ENCODE measurements at regions not wholly inside any gene's neighbourhood (a gene's known extent, or its start where the extent isn't known, plus 50 kb on each side); places are given as distances from the start of the nearest gene placed in this dataset.
"Not testable (repeated sequence)": the region's sequence is repeated elsewhere in the genome, so short reads cannot be mapped to it uniquely, and the experiment has no call there.

DNA sequence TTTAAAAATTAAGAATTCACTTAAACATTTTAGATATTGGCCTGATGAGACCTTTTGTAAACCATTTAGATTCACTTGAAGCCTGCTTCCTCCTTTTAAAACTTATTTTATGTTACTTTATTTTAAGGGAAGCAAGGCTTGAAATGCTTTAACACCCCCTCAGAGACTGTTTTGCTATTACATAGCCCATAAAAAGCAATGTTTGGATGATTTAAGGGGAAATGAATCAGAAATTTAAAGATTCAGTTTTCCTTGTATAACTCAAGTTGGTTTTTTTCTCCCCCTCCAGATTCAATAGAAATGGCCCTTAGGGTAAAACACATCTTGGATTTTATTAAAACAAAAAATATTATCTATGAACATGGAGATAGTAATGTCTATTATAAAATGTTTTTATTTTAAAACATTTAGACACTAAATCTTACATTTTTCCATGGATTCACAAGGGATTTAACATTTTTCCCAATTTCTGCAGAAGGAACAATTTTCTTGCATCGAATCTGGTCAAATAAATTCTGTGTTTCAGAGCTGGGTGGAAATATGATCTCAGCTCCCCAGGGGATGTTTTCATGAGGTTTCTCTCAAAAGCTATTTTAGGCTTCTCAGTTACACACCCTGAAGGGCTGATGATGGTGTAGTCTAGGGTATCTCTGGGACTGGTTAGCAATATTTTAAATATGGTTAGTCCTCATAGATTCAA lies 69.3 kb upstream of the WARS2 start:
- WGBS, 5 donors, result 61 to 97% (median 90%) methylated on average over 1 of the region's 1 CpG
- Histone ChIP-seq H3K36me3 (peaks cover 0 to 7% (median 0%) of the 10 kb centered on the region in 4 donors), H3K4me1 (no peaks in the 10 kb centered on the region), H3K27ac (no peak overlapping the region), H3K4me3 (no peak overlapping the region), H3K9me3 (no peaks in the 10 kb centered on the region), H3K27me3 (no peaks in the 10 kb centered on the region)
- peak in 1 of 2 donors; percentile 16 for DNase-seq
- TF ChIP-seq, protein P1, sequence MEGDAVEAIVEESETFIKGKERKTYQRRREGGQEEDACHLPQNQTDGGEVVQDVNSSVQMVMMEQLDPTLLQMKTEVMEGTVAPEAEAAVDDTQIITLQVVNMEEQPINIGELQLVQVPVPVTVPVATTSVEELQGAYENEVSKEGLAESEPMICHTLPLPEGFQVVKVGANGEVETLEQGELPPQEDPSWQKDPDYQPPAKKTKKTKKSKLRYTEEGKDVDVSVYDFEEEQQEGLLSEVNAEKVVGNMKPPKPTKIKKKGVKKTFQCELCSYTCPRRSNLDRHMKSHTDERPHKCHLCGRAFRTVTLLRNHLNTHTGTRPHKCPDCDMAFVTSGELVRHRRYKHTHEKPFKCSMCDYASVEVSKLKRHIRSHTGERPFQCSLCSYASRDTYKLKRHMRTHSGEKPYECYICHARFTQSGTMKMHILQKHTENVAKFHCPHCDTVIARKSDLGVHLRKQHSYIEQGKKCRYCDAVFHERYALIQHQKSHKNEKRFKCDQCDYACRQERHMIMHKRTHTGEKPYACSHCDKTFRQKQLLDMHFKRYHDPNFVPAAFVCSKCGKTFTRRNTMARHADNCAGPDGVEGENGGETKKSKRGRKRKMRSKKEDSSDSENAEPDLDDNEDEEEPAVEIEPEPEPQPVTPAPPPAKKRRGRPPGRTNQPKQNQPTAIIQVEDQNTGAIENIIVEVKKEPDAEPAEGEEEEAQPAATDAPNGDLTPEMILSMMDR (IDR thresholded peaks at IDR 0.05), result no peak
- TF ChIP-seq POLR2A (IDR thresholded peaks at IDR 0.05) (no peak), POLR2AphosphoS5 (IDR thresholded peaks at IDR 0.05) (no peak), EP300 (IDR thresholded peaks at IDR 0.05) (no peak)
- intact Hi-C loops (cut with DNase I; ENCODE audit: low total_unique reads), result no loop called here

DNA sequence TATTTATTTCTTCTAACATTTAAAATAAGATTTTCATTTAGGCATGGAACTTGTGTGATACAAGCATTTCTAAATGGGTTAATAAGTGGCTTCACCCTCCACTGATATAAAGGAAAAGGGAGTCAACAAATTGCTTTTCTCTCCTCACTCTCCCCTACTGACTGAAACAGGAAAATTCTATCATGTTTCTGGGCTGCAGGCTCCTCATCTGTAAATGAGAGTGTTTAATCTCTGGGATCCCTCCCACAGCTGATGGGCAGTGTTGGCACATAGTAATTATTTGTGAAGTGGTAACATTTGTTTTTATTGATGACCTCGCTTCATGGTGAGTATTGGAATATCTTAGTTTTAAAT lies 69.8 kb upstream of the WARS2 start:
- no peak overlapping the region for H3K27ac ChIP-seq
- H3K4me1 ChIP-seq, result no peaks in the 10 kb centered on the region
- TF ChIP-seq, protein P1 (IDR thresholded peaks at IDR 0.05), result no peak
- TF ChIP-seq POLR2A (IDR thresholded peaks at IDR 0.05) (no peak), POLR2AphosphoS5 (IDR thresholded peaks at IDR 0.05) (no peak), EP300 (IDR thresholded peaks at IDR 0.05) (no peak)
- intact Hi-C loops (cut with DNase I; ENCODE audit: low total_unique reads), result no loop called here
- no peaks in the 10 kb centered on the region for H3K27me3 ChIP-seq
- peaks cover 0 to 5% (median 0%) of the 10 kb centered on the region in 4 donors for H3K9me3 ChIP-seq
- H3K4me3 ChIP-seq, result no peak overlapping the region
- H3K36me3 ChIP-seq, result peaks cover 0 to 7% (median 0%) of the 10 kb centered on the region in 4 donors
- 90 to 100% (median 97%) methylated on average over 1 of the region's 1 CpG for WGBS, 5 donors
- DNase-seq, result no peak

DNA sequence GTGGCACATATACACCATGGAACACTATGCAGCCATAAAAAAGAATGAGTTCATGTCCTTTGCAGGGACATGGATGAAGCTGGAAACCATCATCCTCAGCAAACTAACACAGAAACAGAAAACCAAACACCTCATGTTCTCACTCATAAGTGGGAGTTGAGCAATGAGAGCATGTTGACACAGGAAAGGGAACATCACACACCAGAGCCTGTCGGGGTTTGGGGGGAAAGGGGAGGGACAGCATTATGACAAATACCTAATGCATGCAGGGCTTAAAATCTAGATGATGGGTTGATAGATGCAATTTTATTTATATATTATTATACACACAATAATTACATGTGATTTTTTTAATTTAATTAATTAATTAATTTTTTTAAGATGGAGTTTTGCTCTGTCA lies 72.8 kb upstream of the WARS2 start:
- H3K27ac ChIP-seq; H3K4me3 ChIP-seq; H3K9me3 ChIP-seq; H3K4me1 ChIP-seq; DNase-seq; intact Hi-C loops (cut with DNase I; ENCODE audit: low total_unique reads); H3K27me3 ChIP-seq: not testable (repeated sequence)
- H3K36me3 ChIP-seq, result peaks cover 0 to 17% (median 3%) of the 10 kb centered on the region in 4 donors
- WGBS, 5 donors, result 80 to 100% (median 91%) methylated on average over 1 of the region's 1 CpG

DNA sequence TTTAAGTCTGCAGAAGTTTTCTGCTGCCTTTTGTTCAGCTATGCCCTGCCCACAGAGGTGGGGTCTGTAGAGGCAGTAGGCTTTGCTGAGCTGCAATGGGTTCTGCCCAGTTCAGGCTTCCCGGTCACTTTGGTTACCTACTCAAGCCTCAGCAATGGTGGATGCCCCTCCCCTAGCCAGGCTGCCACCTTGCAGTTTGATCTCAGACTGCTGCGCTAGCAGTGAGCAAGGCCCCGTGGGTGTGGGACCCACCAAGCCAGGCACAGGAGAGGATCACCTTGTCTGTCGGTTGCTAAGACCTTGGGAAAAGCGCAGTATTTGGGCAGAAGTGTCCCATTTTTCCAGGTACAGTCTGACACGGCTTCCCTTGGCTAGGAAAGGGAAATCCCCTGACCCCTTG lies 74.5 kb upstream of the WARS2 start:
- H3K27ac ChIP-seq; H3K4me3 ChIP-seq; H3K4me1 ChIP-seq; H3K27me3 ChIP-seq; DNase-seq; intact Hi-C loops (cut with DNase I; ENCODE audit: low total_unique reads); H3K9me3 ChIP-seq: not testable (repeated sequence)
- 92 to 97% (median 97%) methylated on average over 6 of the region's 6 CpGs for WGBS, 5 donors
- H3K36me3 ChIP-seq, result peaks cover 0 to 23% (median 3%) of the 10 kb centered on the region in 4 donors

DNA sequence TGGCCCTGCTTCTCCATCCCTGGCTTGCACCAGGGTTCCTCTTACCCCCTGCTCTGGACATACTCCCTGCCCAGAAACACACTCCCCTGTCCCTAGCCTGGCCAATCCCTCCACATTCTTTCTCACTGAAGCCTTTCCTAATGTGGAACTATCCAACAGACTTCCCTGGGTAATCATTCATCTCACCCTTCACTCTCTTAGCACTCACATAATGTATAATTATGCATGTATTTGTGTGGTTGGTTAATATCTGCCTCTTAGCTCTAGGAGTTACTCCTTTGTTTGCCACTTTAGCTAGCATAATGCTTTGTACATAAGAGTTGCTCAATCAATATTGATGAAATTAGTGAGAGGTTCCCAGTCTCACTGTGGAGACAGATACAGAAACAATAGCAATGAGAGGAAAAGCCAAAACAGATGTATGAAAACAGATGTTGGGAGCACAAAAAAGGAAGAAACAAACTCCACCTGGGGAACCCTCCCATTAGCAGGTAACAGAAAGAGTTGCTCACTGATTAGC lies 76.9 kb upstream of the WARS2 start:
- Histone ChIP-seq H3K9me3 (peaks cover 0 to 6% (median 0%) of the 10 kb centered on the region in 4 donors), H3K27ac (no peak overlapping the region), H3K36me3 (peaks cover 0 to 16% (median 3%) of the 10 kb centered on the region in 4 donors), H3K4me3 (no peak overlapping the region), H3K4me1 (no peaks in the 10 kb centered on the region), H3K27me3 (no peaks in the 10 kb centered on the region)
- TF ChIP-seq, protein P1 (IDR thresholded peaks at IDR 0.05), result no peak
- no peak for TF ChIP-seq POLR2AphosphoS5 (IDR thresholded peaks at IDR 0.05)
- TF ChIP-seq POLR2A (IDR thresholded peaks at IDR 0.05), result no peak
- no peak for TF ChIP-seq EP300 (IDR thresholded peaks at IDR 0.05)
- no peak for DNase-seq
- intact Hi-C loops (cut with DNase I; ENCODE audit: low total_unique reads), result no loop called here
